H1 (cell line): ENCODE measurements at regions not wholly inside any gene's neighbourhood (a gene's known extent, or its start where the extent isn't known, plus 50 kb on each side); places are given as distances from the start of the nearest gene placed in this dataset.

Source experiments
- CTCF ChIA-PET: fragments of 300-600 bp; sonication (Branson Sonifier 250); formaldehyde crosslinking; loops from one replicate; lab custom pipeline; 2021; ENCODE audit not compliant: partially characterized antibody; lab: Charles Lee
- POLR2A ChIA-PET: fragments of 300-600 bp; sonication (Branson Sonifier 250); formaldehyde crosslinking; loops from one replicate; lab custom pipeline; 2021; ENCODE audit warnings: inconsistent platforms; ENCODE audit not compliant: partially characterized antibody; lab: Charles Lee
- DNase-seq, 2 experiments: peaks; one replicate each; pipeline versions ENCODE4 v3.0.0 to v3.0.0-alpha.2; 2010 to 2022; ENCODE audit warnings: low spot score in 2 of 2, low read depth in 1 of 2, mixed read lengths in 1 of 2
- FAIRE-seq: peaks from 2 replicates; lab custom pipeline; 2011; peaks lifted over from hg19 to GRCh38; lab: Jason Lieb, UNC
- H2AFZ ChIP-seq: 2 replicates; pipeline ENCODE4 v1.8.1; 2012; ENCODE audit warnings: low read length, inconsistent platforms
- H2AK5ac ChIP-seq: 2 replicates; pipeline ENCODE4 v1.6.1; 2013; ENCODE audit warnings: low read depth, low read length
- H2BK120ac ChIP-seq: replicated peaks from 2 replicates; pipeline ENCODE3; 2013; ENCODE audit warnings: low read depth, low read length, inconsistent platforms
- H2BK12ac ChIP-seq: 2 replicates; pipeline ENCODE4 v1.6.1; 2013; ENCODE audit warnings: low read depth, low read length
- H2BK15ac ChIP-seq: 2 replicates; pipeline ENCODE4 v1.6.1; 2013; ENCODE audit warnings: low read length
- H2BK20ac ChIP-seq: 2 replicates; pipeline ENCODE4 v1.6.1; 2013; ENCODE audit warnings: low read length
- H2BK5ac ChIP-seq: 2 replicates; pipeline ENCODE4 v1.6.1; 2013; ENCODE audit warnings: low read depth, low read length
- H3K14ac ChIP-seq: 2 replicates; pipeline ENCODE4 v1.6.1; 2013; ENCODE audit warnings: inconsistent platforms; ENCODE audit not compliant: insufficient read length
- H3K18ac ChIP-seq: 2 replicates; pipeline ENCODE4 v1.6.1; 2013; ENCODE audit warnings: low read length; ENCODE audit errors: extremely low read depth
- H3K23ac ChIP-seq: 2 replicates; pipeline ENCODE4 v1.6.1; 2013; ENCODE audit warnings: inconsistent platforms; ENCODE audit not compliant: insufficient read length
- H3K23me2 ChIP-seq: 2 replicates; pipeline ENCODE4 v1.6.1; 2013; ENCODE audit warnings: low read depth, low read length
- H3K27ac ChIP-seq: 2 replicates; pipeline ENCODE4 v1.6.1; 2011; ENCODE audit warnings: low read depth, low read length, inconsistent platforms
- H3K27me3 ChIP-seq, 4 experiments: replicated peaks in 1 of 4; 1 replicate in 1 of 4; 2 replicates in 3 of 4; pipeline versions ENCODE4 v1.6.1 to v1.8.1; 2011 to 2013; ENCODE audit warnings: low read length in 3 of 4, mild to moderate bottlenecking in 3 of 4, inconsistent platforms in 2 of 4, mixed read lengths in 2 of 4, moderate library complexity in 1 of 4; ENCODE audit not compliant: control insufficient read depth in 3 of 4, insufficient read depth in 3 of 4; ENCODE audit errors: extremely low read depth in 1 of 4
- H3K36me3 ChIP-seq, 4 experiments: 2 replicates each; pipeline versions ENCODE4 v1.6.1 to v1.8.1; 2011 to 2013; ENCODE audit warnings: mild to moderate bottlenecking in 4 of 4, low read length in 3 of 4, moderate library complexity in 2 of 4, control low read depth in 1 of 4, inconsistent platforms in 1 of 4; ENCODE audit not compliant: insufficient read depth in 4 of 4, control insufficient read depth in 2 of 4
- H3K4ac ChIP-seq: replicated peaks from 2 replicates; pipeline ENCODE3; 2013; ENCODE audit warnings: low read length, low read depth, mixed read lengths, inconsistent platforms; ENCODE audit not compliant: insufficient read length
- H3K4me1 ChIP-seq, 4 experiments: replicated peaks in 1 of 4; 1 replicate in 1 of 4; 2 replicates in 3 of 4; pipeline versions ENCODE4 v1.6.1 to v1.8.1; 2011 to 2013; ENCODE audit warnings: low read length in 3 of 4, inconsistent platforms in 2 of 4, mixed read lengths in 1 of 4; ENCODE audit not compliant: insufficient read depth in 4 of 4, control insufficient read depth in 3 of 4
- H3K4me2 ChIP-seq, 2 experiments: 2 replicates each; pipeline versions ENCODE4 v1.6.1 to v1.8.1; 2011 to 2013; ENCODE audit warnings: low read depth in 2 of 2, low read length in 2 of 2, control low read depth in 1 of 2, inconsistent platforms in 1 of 2, mild to moderate bottlenecking in 1 of 2; ENCODE audit not compliant: insufficient read depth in 1 of 2
- H3K4me3 ChIP-seq, 4 experiments: fragments of 200-600, 300-600 bp in 1 of 4; sonication (generic), shearing (Covaris generic), sonication (Bioruptor Twin) in 1 of 4; 2 replicates each; pipeline versions ENCODE4 v1.5.1 to v1.8.1; 2011 to 2016; ENCODE audit warnings: low read length in 4 of 4, low read depth in 3 of 4, control low read depth in 2 of 4, inconsistent platforms in 2 of 4, mild to moderate bottlenecking in 2 of 4, mixed read lengths in 1 of 4, moderate library complexity in 1 of 4; ENCODE audit not compliant: insufficient read depth in 2 of 4; ENCODE audit errors: extremely low read depth in 1 of 4
- H3K56ac ChIP-seq: replicated peaks from 2 replicates; pipeline ENCODE3; 2013; ENCODE audit warnings: low read depth, mild to moderate bottlenecking, mixed read lengths, low read length, inconsistent platforms; ENCODE audit not compliant: insufficient read length
- H3K79me1 ChIP-seq: 2 replicates; pipeline ENCODE4 v1.6.1; 2013; ENCODE audit warnings: low read depth, low read length, control low read depth
- H3K79me2 ChIP-seq, 2 experiments: 2 replicates each; pipeline versions ENCODE4 v1.6.1 to v1.8.1; 2012 to 2013; ENCODE audit warnings: low read length in 2 of 2, mild to moderate bottlenecking in 2 of 2, inconsistent platforms in 1 of 2; ENCODE audit not compliant: insufficient read depth in 2 of 2, control insufficient read depth in 1 of 2
- H3K9ac ChIP-seq, 4 experiments: replicated peaks in 1 of 4; 1 replicate in 1 of 4; 2 replicates in 3 of 4; pipeline versions ENCODE4 v1.6.1 to v1.8.1; 2011 to 2013; ENCODE audit warnings: low read depth in 3 of 4, low read length in 3 of 4, control low read depth in 2 of 4, mild to moderate bottlenecking in 2 of 4, moderate library complexity in 2 of 4, inconsistent platforms in 1 of 4; ENCODE audit errors: extremely low read depth in 1 of 4
- H3K9me3 ChIP-seq, 2 experiments: 2 replicates each; pipeline versions ENCODE4 v1.6.1 to v1.8.1; 2012 to 2013; ENCODE audit warnings: mild to moderate bottlenecking in 2 of 2, moderate library complexity in 2 of 2, control low read depth in 1 of 2, inconsistent platforms in 1 of 2, low read depth in 1 of 2, low read length in 1 of 2, mixed read lengths in 1 of 2; ENCODE audit not compliant: insufficient read depth in 2 of 2
- H4K20me1 ChIP-seq, 2 experiments: replicated peaks in 1 of 2; 2 replicates each; pipeline versions ENCODE3 to v1.8.1; 2011 to 2013; ENCODE audit warnings: inconsistent platforms in 2 of 2, low read length in 2 of 2, mild to moderate bottlenecking in 1 of 2; ENCODE audit not compliant: insufficient read depth in 2 of 2, control insufficient read depth in 1 of 2
- H4K5ac ChIP-seq: 2 replicates; pipeline ENCODE4 v1.6.1; 2013; ENCODE audit warnings: low read length, low read depth, mixed read lengths, inconsistent platforms; ENCODE audit not compliant: insufficient read length
- H4K8ac ChIP-seq: 2 replicates; pipeline ENCODE4 v1.8.0; 2013; ENCODE audit warnings: mild to moderate bottlenecking, moderate library complexity, low read length, inconsistent platforms; ENCODE audit not compliant: insufficient read depth; ENCODE audit errors: extremely low read depth
- H4K91ac ChIP-seq: replicated peaks from 2 replicates; pipeline ENCODE3; 2013; ENCODE audit warnings: low read length, mixed read lengths, inconsistent platforms; ENCODE audit not compliant: insufficient read length
- ASH2L ChIP-seq: fragments of 200-600, 300-600 bp; sonication (generic); IDR thresholded peaks from one replicate; pipeline ENCODE4 v1.7.1; 2017; ENCODE audit warnings: low read length
- BRCA1 ChIP-seq: IDR thresholded peaks from 2 replicates; pipeline ENCODE4 v1.6.1; 2012; ENCODE audit warnings: low read depth, low read length, improper control_type of control experiment
- CBX8 ChIP-seq: fragments of 300-800, 300-1000 bp; sonication (generic); IDR thresholded peaks from 2 replicates; pipeline ENCODE4 v1.7.1; 2016; ENCODE audit warnings: low read depth, low read length, borderline replicate concordance
- CTBP2 ChIP-seq: IDR thresholded peaks from 2 replicates; pipeline ENCODE4 v1.7.0; 2011; ENCODE audit warnings: borderline replicate concordance, mild to moderate bottlenecking, moderate library complexity, mixed read lengths, low read length; ENCODE audit not compliant: insufficient read depth, insufficient read length
- CTCF ChIP-seq, 3 experiments: IDR thresholded peaks; 1 replicate in 2 of 3; 2 replicates in 1 of 3; pipeline versions ENCODE4 v1.5.1 to v1.6.1; 2011; ENCODE audit warnings: low read length in 3 of 3, mild to moderate bottlenecking in 3 of 3, inconsistent platforms in 2 of 3, low read depth in 1 of 3, moderate library complexity in 1 of 3; ENCODE audit not compliant: insufficient read depth in 1 of 3; ENCODE audit errors: control extremely low read depth in 1 of 3
- HDAC6 ChIP-seq: IDR thresholded peaks from one replicate; pipeline ENCODE4 v1.7.1; 2012; ENCODE audit warnings: low read depth, mild to moderate bottlenecking, inconsistent platforms, low read length, moderate library complexity
- KDM5A ChIP-seq: fragments of 200-600 bp; IDR thresholded peaks from 2 replicates; pipeline ENCODE4 v1.7.1; 2012; ENCODE audit warnings: mild to moderate bottlenecking, low read length, inconsistent platforms, mixed read lengths
- MAX ChIP-seq: IDR thresholded peaks from 2 replicates; pipeline ENCODE4 v1.6.1; 2012; ENCODE audit warnings: inconsistent platforms
- PHF8 ChIP-seq: fragments of 200-600 bp; sonication (generic); conservative IDR thresholded peaks from 2 replicates; pipeline ENCODE4 v1.7.1; 2012; ENCODE audit warnings: low read depth, mild to moderate bottlenecking, inconsistent platforms, low read length, moderate library complexity
- POLR2A ChIP-seq, 2 experiments: IDR thresholded peaks; 1 replicate in 1 of 2; 2 replicates in 1 of 2; pipeline ENCODE4 v1.6.1; 2011; ENCODE audit warnings: low read depth in 2 of 2, low read length in 2 of 2, mild to moderate bottlenecking in 2 of 2; ENCODE audit errors: control extremely low read depth in 1 of 2
- RXRA ChIP-seq: IDR thresholded peaks from 2 replicates; pipeline ENCODE4 v1.6.1; 2011; ENCODE audit warnings: low read depth, mild to moderate bottlenecking, low read length, moderate library complexity; ENCODE audit not compliant: insufficient read depth
- SIX5 ChIP-seq: IDR thresholded peaks from 2 replicates; pipeline ENCODE4 v1.6.1; 2011; ENCODE audit warnings: mild to moderate bottlenecking, low read depth, low read length
- YY1 ChIP-seq: IDR thresholded peaks from 2 replicates; pipeline ENCODE4 v1.6.1; 2011; ENCODE audit warnings: low read depth, mild to moderate bottlenecking, low read length
- WGBS, 2 experiments: shearing (Covaris generic) in 1 of 2; methylation state at CpG; one replicate each; pipeline versions ENCODE4 v1.1.6 to v1.1.7; 2013 to 2015; ENCODE audit warnings: low lambda C conversion rate in 2 of 2, mixed read lengths in 2 of 2, inconsistent platforms in 1 of 2, low coverage in 1 of 2, missing lambda C conversion rate in 1 of 2; ENCODE audit not compliant: insufficient replicate concordance in 2 of 2, insufficient coverage in 1 of 2, insufficient read length in 1 of 2; ENCODE audit errors: extremely low coverage in 1 of 2, missing lambda C conversion rate in 1 of 2; 5-methylcytosine and 5-hydroxymethylcytosine counted together

GRCh38 chr3:162385387-162385786 lies 888.8 kb downstream of the OTOL1 start:
- Histone ChIP-seq H2AFZ (no peak overlapping the region), H4K5ac (no peak overlapping the region), H3K23ac (no peak overlapping the region), H3K14ac (no peak overlapping the region), H3K4me3 (no peak overlapping the region), H3K79me2 (no peaks in the 10 kb centered on the region), H2AK5ac (no peak overlapping the region), H2BK5ac (no peak overlapping the region), H4K8ac (no peak overlapping the region), H3K79me1 (no peaks in the 10 kb centered on the region), H3K18ac (no peak overlapping the region), H4K91ac (no peak overlapping the region), H3K4me1 (no peaks in the 10 kb centered on the region; a peak in 1 of 7 replicates), H3K9me3 (no peaks in the 10 kb centered on the region), H2BK12ac (no peak overlapping the region), H3K23me2 (no peaks in the 10 kb centered on the region), H4K20me1 (no peaks in the 10 kb centered on the region), H3K36me3 (no peaks in the 10 kb centered on the region), H3K27me3 (no peaks in the 10 kb centered on the region), H3K56ac (no peak overlapping the region), H3K27ac (no peak overlapping the region), H2BK20ac (no peak overlapping the region), H2BK120ac (no peak overlapping the region), H3K9ac (no peak overlapping the region), H2BK15ac (no peak overlapping the region), H3K4me2 (no peak overlapping the region), H3K4ac (no peak overlapping the region)
- ChIA-PET POLR2A (no interaction called here), CTCF (interaction anchor here (1.3 kb wide), 1 partner anchor 531 kb away, joined by 4 read pairs; no protein-coding TSS in a partner anchor)
- no peak for FAIRE-seq
- no peak for DNase-seq
- WGBS, 2 experiments = 88% methylated on average over 1 of the region's 1 CpG; no CpG with 5 or more reads in 1 of the 2 experiments
- no peak for TF ChIP-seq KDM5A
- no peak for TF ChIP-seq MAX
- no peak for TF ChIP-seq HDAC6
- no peak for TF ChIP-seq POLR2A (IDR thresholded peaks at IDR 0.05; ENCODE audit: control extremely low read depth in 1 of 2, low read depth in 2 of 2, low read length in 2 of 2)
- no peak for TF ChIP-seq CTBP2
- no peak for TF ChIP-seq CBX8
- TF ChIP-seq RXRA = no peak
- no peak for TF ChIP-seq CTCF (IDR thresholded peaks at IDR 0.05; ENCODE audit: control extremely low read depth in 1 of 3, insufficient read depth in 1 of 3, low read depth in 1 of 3, low read length in 3 of 3)
- no peak for TF ChIP-seq PHF8
- no peak for TF ChIP-seq BRCA1
- no peak for TF ChIP-seq YY1
- TF ChIP-seq ASH2L = no peak
- TF ChIP-seq SIX5 = no peak
